Hematopoietic multipotent progenitor cell treated with erythropoietin and hydrocortisone succinate and interleukin-3 and kit ligand, for 17 days (in vitro differentiated cells): ENCODE measurements at regions not wholly inside any gene's neighbourhood (a gene's known extent, or its start where the extent isn't known, plus 50 kb on each side); places are given as distances from the start of the nearest gene placed in this dataset.
"Not testable (repeated sequence)": the region's sequence is repeated elsewhere in the genome, so short reads cannot be mapped to it uniquely, and the experiment has no call there.

Source experiments
- DNase-seq: peaks from one replicate; pipeline ENCODE4 v3.0.0-alpha.2; 2015; ENCODE audit warnings: low spot score

DNA sequence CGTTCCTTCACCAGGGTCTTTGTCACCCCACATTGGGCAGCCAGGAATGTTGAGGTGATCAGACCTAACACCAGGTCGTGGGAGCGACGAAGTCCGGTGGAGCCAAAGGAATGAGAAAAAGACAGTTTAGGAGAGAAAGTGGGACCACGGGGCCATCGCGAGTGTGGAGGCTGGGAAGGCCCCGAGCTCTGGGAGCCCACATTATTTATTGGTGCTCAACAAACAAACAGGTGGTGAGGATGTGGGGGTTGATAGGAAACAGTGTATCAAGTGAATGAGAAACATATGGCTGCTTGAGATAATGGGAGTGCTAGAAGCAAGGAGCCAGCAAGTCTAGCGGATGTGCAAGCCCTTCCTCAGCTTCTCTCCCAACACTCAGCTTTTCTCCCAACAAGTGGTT is 287.1 kb upstream of the SGK1 start:
- no peak for DNase-seq

DNA sequence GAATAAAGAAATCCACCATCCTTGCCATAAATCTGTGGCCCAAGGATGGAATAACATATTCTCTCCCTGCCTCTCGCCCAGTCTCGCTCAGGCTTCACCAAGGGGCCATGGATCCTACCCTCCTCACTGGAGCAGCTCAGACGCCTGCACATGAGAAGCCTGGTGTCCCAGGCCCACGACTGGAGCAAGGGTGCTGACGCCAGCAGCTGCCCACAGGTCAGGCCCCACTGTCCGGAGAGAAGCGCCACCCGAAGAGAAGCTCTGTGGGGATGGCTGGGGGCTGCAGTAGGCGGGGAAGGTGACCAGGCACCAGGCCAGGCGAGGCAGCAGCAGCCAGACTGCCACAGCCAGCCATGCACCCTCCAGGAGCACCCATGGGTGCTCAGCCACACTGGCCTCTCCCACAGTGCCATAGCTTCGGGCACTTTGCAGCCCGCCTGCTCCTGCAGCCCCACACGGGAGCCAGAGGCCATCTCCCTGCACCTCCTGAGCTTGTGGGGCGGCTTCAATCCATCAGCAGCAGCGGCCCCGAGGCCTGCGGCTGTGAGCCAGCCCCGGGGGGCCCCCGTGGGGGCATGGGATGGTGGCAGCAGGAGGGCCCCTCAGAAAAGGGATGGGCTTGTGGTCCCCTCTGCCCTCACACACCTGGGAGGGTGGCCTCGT is 286.2 kb upstream of the SGK1 start:
- DNase-seq = no peak

DNA sequence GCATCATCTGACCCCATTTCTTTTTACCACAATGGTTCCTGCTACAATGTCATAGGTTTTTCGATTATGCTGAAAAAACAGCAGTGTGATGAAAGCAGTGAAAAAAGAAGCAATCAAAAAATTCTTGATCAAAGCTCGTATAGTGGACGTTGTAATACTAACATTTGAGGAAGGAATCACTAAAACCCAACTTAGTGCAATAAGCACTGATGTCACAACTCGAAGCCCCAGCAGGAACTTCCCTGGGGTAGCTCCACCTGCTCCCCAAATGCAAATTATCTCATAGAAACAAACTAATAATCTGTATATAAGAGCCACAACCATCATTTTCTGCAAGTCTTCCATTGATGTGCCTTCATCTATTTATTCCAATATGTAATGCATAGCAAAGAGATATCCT is 285.6 kb upstream of the SGK1 start:
- DNase-seq = no peak

DNA sequence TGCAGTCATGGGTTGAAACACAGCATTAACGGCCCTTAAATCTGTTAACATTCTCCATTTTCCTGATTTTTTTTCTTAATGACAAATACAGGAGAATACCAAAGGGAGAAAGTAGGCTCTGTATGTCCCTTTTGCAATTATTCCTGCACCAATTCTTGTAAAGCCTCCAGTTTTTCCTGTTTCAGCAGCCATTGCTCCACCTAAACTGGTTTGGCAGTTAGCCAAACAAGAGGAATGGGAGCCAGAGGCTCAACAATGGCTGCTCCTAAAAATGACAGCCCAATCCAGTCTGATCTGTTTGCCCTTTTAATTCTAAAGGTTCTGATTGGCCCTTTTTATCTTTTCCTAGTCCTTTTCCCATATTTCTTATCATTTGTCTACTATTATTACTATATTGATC is 284.2 kb upstream of the SGK1 start:
- DNase-seq = no peak

DNA sequence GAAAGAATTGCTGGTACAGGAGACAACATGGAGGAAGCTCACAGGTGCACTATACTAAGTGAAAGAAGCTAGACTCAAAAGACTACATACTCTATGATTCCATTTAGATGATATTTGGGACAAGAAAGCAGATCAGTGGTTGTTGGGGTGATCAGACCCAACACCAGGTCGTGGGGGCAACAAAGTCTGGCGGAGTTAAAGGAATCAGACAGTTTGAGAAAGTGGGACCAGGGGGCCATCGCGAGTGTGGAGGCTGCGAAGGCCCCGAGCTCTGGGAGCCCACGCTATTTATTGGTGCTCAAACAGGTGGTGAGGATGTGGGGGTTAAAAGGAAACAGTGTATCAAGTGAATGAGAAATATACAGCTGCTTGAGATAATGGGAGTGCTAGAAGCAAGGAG is 282.8 kb upstream of the SGK1 start:
- no peak for DNase-seq

DNA sequence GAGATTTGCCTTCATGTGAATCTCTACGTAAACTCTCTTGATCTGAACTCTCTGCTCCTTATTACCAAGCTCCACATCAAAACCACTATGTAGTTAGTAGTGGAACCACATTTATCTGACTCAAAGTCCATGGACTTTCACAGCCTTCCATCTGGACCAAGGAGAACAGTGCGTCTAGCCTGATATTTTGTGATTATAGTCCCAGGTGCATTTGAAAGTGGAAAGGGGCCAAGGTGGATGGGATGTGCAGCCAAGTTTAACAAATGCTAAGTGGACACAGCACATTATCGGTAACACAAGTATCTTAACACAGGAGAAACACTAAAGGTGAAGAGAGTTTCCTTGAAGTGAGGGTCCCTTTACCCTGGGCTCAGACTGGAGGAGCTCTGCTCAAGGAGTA is 281.2 kb upstream of the SGK1 start:
- DNase-seq = no peak

DNA sequence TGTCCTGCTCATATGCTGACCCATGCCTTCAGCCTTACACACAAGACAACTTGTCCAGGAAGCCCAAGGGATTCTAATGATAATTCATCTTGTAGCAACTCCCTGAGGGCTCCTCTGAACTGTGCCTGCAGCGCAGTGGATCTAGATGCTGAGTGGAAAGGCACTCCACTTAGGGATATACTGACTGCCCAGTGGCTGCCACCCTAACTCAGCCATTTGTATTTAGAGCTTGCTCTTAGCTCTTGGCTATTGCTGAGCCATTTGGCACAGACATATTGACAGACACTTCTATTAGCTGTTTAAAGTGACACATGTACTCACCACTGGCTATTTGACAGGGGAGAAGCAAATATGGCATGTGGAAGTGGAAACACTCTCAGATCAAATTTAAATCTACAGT is 278.3 kb upstream of the SGK1 start:
- DNase-seq = no peak

DNA sequence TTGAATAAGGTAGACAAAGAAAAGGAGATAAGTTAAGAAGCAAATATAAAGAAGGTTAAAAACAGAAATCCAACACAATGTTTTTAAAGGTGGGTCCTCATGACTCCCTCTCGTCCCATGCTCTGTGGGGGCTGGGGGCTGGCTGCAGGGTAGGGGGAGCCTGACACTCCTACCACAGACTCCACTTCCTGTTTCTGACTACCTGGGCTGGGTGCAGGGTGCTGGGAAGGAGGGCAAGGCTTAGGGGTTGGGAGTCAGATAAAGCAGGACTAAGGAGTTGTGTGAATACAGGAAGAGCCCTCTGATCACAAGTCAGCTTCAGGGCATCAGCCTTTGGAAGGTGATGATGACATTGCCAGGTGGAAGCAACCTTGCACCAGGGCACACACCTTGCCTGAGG is 277.0 kb upstream of the SGK1 start:
- DNase-seq = no peak

DNA sequence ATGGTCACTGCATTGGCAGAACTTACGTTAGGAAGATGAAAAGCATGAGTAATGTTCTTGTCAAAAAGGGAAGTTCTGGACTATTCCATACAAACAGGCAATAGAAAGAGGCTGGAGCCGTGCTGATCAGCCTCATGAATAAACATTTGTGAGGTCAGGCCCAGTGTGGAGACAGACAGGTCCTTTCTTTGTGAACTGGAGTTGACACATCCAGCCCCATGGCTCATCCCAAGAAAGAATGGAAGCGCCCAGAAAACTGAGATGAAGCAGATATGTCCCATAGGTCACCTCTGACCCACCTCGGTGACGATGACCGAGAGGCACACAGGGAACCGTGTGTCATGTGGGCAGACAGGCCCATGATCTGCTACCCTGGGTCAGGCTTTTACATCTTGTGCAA is 276.0 kb upstream of the SGK1 start:
- DNase-seq = no peak

DNA sequence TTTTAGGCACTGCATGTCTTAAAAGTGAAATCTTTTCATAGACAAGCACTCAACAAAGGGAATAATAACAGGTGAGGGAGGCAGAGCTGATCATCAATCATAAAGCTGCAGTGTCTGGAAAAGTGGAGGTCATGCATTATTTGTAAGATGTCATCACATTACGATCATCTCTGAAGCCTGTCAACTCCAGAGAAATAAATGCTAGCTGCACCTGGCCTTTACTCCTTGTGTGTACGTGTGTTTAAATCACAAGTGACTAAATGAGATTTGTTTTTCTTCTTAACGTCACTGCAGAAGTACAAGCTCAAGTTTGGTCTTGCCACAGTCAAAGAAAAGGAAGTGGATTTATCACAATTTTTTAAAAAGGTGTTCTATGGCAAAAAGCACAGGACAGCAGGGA is 275.5 kb upstream of the SGK1 start:
- DNase-seq = no peak

DNA sequence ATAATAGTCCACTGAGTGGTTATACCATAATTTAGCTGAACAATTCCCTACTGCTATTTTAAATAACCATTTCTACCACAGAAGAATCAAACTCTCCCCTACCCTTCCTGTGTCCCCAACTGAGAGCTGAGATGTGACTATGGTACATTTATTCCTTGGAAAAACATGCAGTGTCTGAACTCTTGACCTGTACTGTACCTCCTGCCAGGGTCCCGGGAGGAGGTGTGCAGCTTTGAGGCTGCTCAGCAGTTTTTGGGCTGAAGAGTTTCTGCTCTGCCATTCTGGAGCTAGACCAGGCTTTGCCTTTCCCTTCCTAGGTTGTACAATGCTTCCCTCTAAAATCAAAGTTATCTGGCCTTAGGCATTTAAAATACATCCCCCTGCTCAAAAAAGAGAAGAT is 275.1 kb upstream of the SGK1 start:
- no peak for DNase-seq

DNA sequence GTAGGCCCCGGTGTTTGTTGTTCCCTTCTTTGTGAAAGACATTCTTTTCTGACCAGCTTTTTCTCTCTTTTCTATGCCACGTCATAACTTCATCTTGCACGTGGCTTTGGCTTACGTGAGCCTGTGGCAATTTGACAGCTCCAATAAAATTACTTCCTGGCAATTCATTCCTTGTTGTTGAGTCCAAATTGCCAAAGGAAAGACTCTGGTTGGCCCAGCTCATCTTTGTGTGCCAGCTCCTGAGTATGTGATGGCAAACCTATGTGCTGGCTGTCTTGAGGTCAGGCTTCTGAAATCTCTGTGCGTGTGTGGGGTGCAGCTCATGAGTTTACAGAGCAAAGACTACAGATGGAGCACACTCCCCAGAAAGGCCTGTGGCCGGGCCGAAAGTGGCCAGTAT is 272.5 kb upstream of the SGK1 start:
- no peak for DNase-seq

DNA sequence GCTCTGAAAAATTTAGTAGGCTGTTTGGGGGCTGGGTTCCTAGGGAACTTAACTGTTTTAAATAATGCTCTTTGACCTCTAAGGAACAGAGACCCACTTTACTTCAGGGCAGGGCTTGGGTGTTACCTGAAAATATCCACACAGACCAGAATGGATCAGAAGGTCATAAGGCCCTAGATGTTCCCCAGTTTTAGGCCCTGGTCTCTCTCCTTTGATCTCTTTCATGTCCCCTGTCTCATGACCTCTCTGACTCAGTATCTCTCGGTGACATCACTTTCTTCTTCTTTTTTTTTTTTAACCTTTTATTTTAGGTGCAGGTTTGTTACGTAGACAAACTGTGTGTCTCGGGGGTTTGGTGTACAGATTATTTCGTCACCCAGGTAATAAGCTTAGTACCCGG is 272.1 kb upstream of the SGK1 start:
- DNase-seq = no peak

DNA sequence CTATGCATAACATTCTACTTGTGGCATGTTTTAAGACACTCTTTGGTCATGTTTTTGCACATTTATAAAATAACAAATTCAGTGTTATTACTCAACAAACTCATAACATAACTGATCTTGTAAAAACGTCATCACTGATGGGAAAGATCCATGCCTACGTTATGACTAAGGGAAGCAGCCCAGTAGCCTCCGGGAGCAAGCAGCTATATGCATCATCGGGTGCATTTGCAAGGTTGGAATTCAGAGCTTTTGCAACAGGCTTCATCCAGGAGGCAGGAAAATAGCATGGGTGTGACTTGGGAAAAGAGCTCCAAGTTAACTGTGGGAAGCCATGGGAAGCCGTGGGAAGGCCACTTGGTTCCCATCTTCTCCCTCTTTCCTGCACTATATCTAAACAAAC is 271.6 kb upstream of the SGK1 start:
- no peak for DNase-seq

DNA sequence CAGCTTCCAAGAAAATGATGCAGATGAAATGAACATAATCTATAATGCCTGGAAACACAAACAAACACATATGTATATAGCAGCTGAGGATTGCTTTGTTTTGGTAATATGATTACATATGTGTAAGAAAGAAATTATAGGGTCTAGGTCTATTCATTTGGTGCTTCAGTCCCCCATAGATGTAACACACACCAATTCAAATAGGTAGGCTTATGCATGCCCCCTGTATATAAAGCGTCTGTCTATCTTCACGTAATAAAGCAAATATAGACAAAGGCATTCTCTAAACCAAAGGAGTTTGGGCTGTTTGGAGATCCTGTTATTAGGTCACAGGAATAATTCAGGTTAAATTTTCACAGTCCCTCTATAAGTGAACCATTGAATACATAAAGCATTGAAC is 270.4 kb upstream of the SGK1 start:
- DNase-seq = no peak

DNA sequence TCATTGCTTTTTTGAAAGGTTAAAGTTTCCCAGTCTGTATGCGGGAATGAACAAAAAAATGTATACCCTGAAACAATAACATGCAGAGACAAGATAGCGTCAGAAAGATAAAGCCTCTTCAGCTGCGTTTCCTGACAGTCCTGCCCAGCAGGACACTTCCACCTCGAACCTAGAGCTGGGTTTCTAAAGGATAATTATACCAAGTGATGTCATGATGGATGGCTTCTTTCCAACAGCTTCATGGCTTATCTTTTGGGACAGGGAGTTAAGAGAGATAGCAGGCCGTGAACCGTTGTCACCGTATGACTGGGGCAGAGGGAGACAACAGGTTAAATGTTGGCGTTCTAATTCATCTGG is 267.6 kb upstream of the SGK1 start:
- DNase-seq = no peak

DNA sequence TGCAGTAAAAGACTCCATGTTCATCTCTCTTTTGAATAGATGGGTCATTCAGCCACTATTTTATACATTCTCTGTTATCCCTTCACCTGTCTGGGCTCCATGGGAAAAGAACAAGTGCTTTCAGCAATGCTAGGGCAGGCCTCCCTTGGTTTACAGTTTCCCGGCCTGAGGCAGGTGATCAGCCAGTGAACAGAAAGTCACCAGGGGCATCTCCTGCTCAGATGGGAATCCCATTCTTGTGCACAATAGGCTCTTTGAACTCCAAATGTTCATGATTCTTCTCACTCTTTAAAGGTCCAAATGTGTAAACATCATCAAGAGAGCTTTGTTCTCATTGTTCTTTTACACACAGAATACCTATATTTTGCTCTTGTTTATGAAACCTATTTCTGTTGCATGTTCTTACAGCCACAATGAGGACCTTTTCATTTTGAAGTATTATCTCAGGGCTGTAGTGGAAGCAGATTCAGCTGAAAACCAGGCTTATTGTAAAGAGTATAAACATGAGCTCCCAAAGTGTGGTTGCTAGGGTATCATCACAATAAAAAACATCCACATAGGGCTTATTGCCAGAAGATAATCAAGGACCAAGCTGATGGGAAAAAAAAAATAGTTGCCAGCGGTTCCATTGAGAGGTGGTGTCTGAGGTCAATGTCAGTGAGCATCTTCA is 267.1 kb upstream of the SGK1 start:
- DNase-seq = no peak

DNA sequence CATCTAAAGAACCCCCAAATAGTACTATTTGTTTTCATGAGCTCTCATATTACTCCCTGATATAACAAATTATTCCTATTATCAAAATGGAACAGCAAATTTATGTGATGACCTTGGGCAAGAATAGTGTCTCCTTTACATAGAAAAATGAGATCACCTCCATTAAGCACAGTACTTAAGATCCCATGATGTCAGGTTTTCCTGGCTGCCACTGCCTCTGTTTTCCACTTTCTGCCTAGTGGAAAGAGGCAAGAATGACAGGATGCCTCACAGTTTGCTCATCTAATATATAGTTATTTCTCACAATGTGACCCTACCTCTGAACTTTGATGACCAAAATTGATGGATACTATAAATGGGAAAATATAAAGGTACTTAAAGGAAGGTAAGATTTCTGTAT is 260.1 kb upstream of the SGK1 start:
- DNase-seq = no peak

DNA sequence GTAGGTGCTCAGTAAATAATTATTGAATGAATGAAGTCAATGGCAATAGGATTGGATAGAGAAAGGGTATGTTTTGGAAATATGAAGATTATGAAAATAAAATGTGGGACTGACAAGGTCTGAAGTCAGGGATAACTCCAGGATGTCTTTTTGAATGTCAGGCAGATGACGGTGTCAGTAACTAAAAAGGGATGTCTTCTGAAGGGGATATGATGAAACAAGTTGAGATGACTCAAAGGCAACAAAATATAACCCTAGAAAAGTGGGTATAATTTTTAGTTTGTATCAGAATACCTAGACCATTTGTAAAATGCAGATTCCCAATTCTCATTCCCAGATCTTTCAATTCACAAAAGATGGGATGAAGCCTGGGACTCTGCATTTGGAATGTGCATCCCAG is 257.3 kb upstream of the SGK1 start:
- no peak for DNase-seq

DNA sequence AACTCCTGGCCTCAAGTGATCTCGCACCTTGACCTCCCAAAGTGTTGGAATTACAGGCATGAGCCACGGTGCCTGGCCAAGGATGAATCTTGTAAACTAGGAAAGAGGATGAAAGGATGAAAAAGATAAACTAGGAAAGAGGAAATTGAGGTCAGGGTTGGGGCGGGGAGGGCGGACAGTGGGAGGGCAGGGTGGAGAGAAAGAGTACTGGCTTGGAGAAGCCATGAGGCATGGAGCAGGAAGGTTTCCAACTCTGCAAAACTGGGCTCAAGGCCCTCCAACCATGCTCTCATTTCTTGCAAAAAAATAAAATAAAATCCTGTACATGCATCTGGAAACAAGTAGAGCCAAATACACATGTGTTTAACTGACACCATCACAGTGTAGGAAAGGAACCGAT is 256.6 kb upstream of the SGK1 start:
- DNase-seq = no peak

DNA sequence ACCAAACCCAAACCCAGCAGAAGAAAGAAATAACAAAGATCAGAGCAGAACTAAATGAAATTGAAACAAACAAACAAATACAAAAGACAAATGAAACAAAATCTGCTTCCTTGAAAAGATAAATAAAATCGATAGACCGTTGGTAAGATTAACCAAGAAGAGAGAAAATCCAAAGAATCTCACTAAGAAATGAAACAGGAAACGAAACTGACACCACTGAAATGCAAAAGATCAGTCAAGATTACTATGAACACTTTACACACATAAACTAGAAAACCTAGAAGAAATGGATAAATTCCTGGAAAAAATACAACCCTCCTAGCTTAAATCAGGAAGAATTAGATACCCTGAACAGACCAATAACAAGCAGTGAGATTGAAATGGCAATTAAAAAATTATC is 252.1 kb upstream of the SGK1 start:
- not testable (repeated sequence) for DNase-seq

DNA sequence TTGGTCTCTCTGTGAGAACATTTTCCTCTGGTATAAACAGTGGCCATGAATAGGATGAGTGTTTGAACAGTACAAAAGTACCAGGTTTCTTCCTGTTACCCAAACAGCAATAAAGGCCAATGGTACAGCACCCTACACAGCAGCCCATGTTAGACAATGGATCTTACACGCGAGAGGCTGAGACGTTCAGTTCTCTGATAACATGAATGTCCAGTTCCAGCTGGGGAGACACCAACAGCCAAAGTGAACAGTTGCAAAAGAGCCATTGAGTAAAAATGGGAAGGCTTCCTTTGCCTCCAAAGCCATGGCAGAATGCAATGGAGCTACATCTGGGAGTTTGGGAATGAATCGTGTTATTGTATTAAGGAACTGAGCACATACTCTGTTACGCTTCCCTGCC is 246.8 kb upstream of the SGK1 start:
- DNase-seq = no peak

DNA sequence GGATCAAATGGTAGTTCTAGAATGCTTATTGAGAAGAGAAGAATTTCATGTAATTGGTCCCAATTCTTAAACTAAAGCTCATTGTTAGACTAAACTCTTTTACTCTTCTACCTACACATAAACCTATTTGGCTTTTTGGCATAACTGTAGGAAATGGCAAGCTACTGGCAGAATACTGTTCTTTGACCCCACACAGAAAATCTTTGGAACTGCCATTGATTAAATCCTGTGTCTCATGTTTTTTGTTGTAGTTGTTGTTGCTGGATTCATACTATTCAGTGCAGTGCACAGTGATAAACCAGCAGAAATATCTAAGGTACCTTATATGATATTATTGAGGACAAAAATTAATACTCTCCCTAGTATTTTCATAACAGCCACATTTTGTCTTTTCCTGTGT is 242.1 kb upstream of the SGK1 start:
- no peak for DNase-seq

DNA sequence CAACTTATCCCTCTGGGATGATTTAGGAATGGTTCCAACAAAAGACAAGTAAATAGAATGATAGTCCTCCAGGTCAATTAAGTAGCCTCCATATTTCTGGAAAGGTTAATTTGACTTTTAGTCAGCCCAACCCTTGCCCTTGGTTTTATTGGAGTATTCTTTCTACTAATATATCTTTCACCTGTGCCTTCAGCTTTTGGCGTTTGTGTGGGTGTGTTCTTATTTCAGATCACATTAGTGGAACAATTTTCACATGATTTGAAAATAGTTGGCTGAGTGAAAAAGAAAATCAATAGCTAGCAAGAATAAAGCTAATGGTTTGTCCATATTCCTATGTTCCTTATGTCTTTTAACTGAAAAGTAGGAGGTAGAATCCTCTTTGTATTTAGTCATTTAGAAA is 239.6 kb upstream of the SGK1 start:
- no peak for DNase-seq

DNA sequence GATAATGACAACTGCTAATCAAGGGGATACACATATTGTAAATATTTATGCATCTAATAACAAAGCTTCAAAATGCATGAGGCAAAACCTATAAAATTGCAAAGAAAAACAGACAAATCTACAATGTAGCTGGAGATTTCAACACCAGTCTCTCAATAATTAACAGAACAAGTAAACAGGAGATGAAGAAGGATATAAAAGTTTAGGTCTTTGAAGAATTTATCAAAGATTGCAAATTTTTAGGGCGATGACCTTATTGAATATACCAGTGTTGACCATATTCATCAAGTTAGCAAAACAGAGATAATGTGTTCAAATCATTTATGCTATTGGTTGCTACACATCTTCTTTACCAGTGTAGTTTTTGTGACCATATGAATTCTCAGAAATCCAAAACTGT is 237.8 kb upstream of the SGK1 start:
- no peak for DNase-seq
